IgD-negative memory B cell (primary cell): ENCODE measurements at regions not wholly inside any gene's neighbourhood (a gene's known extent, or its start where the extent isn't known, plus 50 kb on each side); places are given as distances from the start of the nearest gene placed in this dataset.
"Not testable (repeated sequence)": the region's sequence is repeated elsewhere in the genome, so short reads cannot be mapped to it uniquely, and the experiment has no call there.

Experiments used
- H3K27ac Mint-ChIP-seq, 3 donors: one replicate each; pipeline ENCODE4 v1.8.0; 2020 to 2022; ENCODE audit warnings: mild to moderate bottlenecking in 3 of 3, mixed read lengths in 3 of 3, moderate library complexity in 1 of 3
- H3K27me3 Mint-ChIP-seq: one replicate; pipeline ENCODE4 v1.8.0; 2021; ENCODE audit warnings: mixed read lengths
- H3K36me3 Mint-ChIP-seq: one replicate; pipeline ENCODE4 v1.8.0; 2020; ENCODE audit warnings: mild to moderate bottlenecking, mixed read lengths
- H3K4me1 Mint-ChIP-seq, 3 donors: one replicate each; pipeline ENCODE4 v1.8.0; 2020 to 2022; ENCODE audit warnings: mixed read lengths in 3 of 3, mild to moderate bottlenecking in 1 of 3
- H3K4me3 Mint-ChIP-seq, 4 donors: one replicate each; pipeline ENCODE4 v1.8.0; 2020 to 2022; ENCODE audit warnings: mild to moderate bottlenecking in 4 of 4, mixed read lengths in 4 of 4, moderate library complexity in 3 of 4
- H3K9me3 Mint-ChIP-seq, 3 donors: one replicate each; pipeline ENCODE4 v1.8.0; 2020 to 2021; ENCODE audit warnings: mixed read lengths in 3 of 3, mild to moderate bottlenecking in 1 of 3

- not testable (repeated sequence) for H3K27ac Mint-ChIP-seq, H3K4me1 Mint-ChIP-seq, H3K36me3 Mint-ChIP-seq, H3K27me3 Mint-ChIP-seq, H3K4me3 Mint-ChIP-seq, H3K9me3 Mint-ChIP-seq
Observed at GRCh38 chr7:133177476-133177875, 75.4 kb upstream of the EXOC4 start.

- no peak overlapping the region for H3K4me3 Mint-ChIP-seq
- H3K9me3 Mint-ChIP-seq, result peaks cover 3 to 7% (median 6%) of the 10 kb centered on the region in 3 donors
- no peak overlapping the region for H3K27ac Mint-ChIP-seq
- H3K4me1 Mint-ChIP-seq, result peaks cover 0 to 2% (median 0%) of the 10 kb centered on the region in 3 donors
- no peaks in the 10 kb centered on the region for H3K36me3 Mint-ChIP-seq
- peaks cover 5% of the 10 kb centered on the region for H3K27me3 Mint-ChIP-seq
Observed at GRCh38 chr7:133180717-133181116, 72.2 kb upstream of the EXOC4 start.

- Mint-ChIP-seq H3K36me3 (no peaks in the 10 kb centered on the region), H3K27me3 (peaks cover 8% of the 10 kb centered on the region), H3K9me3 (peaks cover 4 to 6% (median 5%) of the 10 kb centered on the region in 3 donors), H3K4me3 (no peak overlapping the region), H3K27ac (no peak overlapping the region), H3K4me1 (peaks cover 0 to 2% (median 0%) of the 10 kb centered on the region in 3 donors)
Observed at GRCh38 chr7:133183042-133183794, 69.7 kb upstream of the EXOC4 start.

GRCh38 chr7:133183969-133184368 is 68.9 kb upstream of the EXOC4 start:
- peaks cover 0 to 2% (median 1%) of the 10 kb centered on the region in 3 donors for H3K9me3 Mint-ChIP-seq
- H3K27me3 Mint-ChIP-seq, result peaks cover 8% of the 10 kb centered on the region
- H3K27ac Mint-ChIP-seq, result no peak overlapping the region
- no peaks in the 10 kb centered on the region for H3K36me3 Mint-ChIP-seq
- no peak overlapping the region for H3K4me3 Mint-ChIP-seq
- peaks cover 0 to 1% (median 0%) of the 10 kb centered on the region in 3 donors for H3K4me1 Mint-ChIP-seq

GRCh38 chr7:133185512-133185911 is 67.4 kb upstream of the EXOC4 start:
- Mint-ChIP-seq H3K27ac (no peak overlapping the region), H3K9me3 (peaks cover 0 to 2% (median 0%) of the 10 kb centered on the region in 3 donors), H3K36me3 (no peaks in the 10 kb centered on the region), H3K27me3 (peaks cover 8% of the 10 kb centered on the region), H3K4me1 (no peaks in the 10 kb centered on the region), H3K4me3 (no peak overlapping the region)

- Mint-ChIP-seq H3K4me1 (no peaks in the 10 kb centered on the region), H3K4me3 (no peak overlapping the region), H3K36me3 (no peaks in the 10 kb centered on the region), H3K27ac (no peak overlapping the region), H3K9me3 (peaks cover 0 to 2% (median 0%) of the 10 kb centered on the region in 3 donors), H3K27me3 (peaks cover 8% of the 10 kb centered on the region)
Observed at GRCh38 chr7:133186060-133186459, 66.8 kb upstream of the EXOC4 start.

GRCh38 chr7:133190172-133190528 is 62.7 kb upstream of the EXOC4 start:
- Mint-ChIP-seq H3K9me3 (peaks cover 0 to 4% (median 3%) of the 10 kb centered on the region in 3 donors), H3K36me3 (no peaks in the 10 kb centered on the region), H3K27ac (no peak overlapping the region), H3K27me3 (peaks cover 6% of the 10 kb centered on the region), H3K4me1 (no peaks in the 10 kb centered on the region), H3K4me3 (no peak overlapping the region)

GRCh38 chr7:133190650-133191049 is 62.2 kb upstream of the EXOC4 start:
- H3K27ac Mint-ChIP-seq, result no peak overlapping the region
- H3K27me3 Mint-ChIP-seq, result peaks cover 5% of the 10 kb centered on the region
- H3K4me1 Mint-ChIP-seq, result no peaks in the 10 kb centered on the region

GRCh38 chr7:133191787-133192186 is 61.1 kb upstream of the EXOC4 start:
- H3K27me3 Mint-ChIP-seq, result peaks cover 3% of the 10 kb centered on the region
- H3K4me3 Mint-ChIP-seq, result no peak overlapping the region
- no peak overlapping the region for H3K27ac Mint-ChIP-seq
- no peaks in the 10 kb centered on the region for H3K4me1 Mint-ChIP-seq
- H3K36me3 Mint-ChIP-seq, result no peaks in the 10 kb centered on the region
- peaks cover 0 to 3% (median 2%) of the 10 kb centered on the region in 3 donors for H3K9me3 Mint-ChIP-seq

More at GRCh38 chr7:133190650-133191049, 62.2 kb upstream of the EXOC4 start:
- Mint-ChIP-seq H3K36me3 (no peaks in the 10 kb centered on the region), H3K9me3 (peaks cover 0 to 3% (median 3%) of the 10 kb centered on the region in 3 donors), H3K4me3 (no peak overlapping the region)

- Mint-ChIP-seq H3K9me3 (peaks cover 0 to 3% (median 2%) of the 10 kb centered on the region in 3 donors), H3K4me3 (no peak overlapping the region), H3K27ac (no peak overlapping the region), H3K36me3 (peaks cover 2% of the 10 kb centered on the region), H3K4me1 (no peaks in the 10 kb centered on the region), H3K27me3 (peaks cover 9% of the 10 kb centered on the region)
Observed at GRCh38 chr7:133195868-133196267, 57.0 kb upstream of the EXOC4 start.

- Mint-ChIP-seq H3K27me3 (peaks cover 9% of the 10 kb centered on the region), H3K27ac (no peak overlapping the region), H3K36me3 (peaks cover 2% of the 10 kb centered on the region), H3K9me3 (peaks cover 1 to 3% (median 2%) of the 10 kb centered on the region in 3 donors), H3K4me1 (no peaks in the 10 kb centered on the region), H3K4me3 (no peak overlapping the region)
Observed at GRCh38 chr7:133196856-133197612, 55.8 kb upstream of the EXOC4 start.

- H3K36me3 Mint-ChIP-seq, result peaks cover 2% of the 10 kb centered on the region
- H3K4me3 Mint-ChIP-seq, result no peak overlapping the region
- H3K27me3 Mint-ChIP-seq, result peaks cover 9% of the 10 kb centered on the region
- H3K4me1 Mint-ChIP-seq, result no peaks in the 10 kb centered on the region
- no peak overlapping the region for H3K27ac Mint-ChIP-seq
- H3K9me3 Mint-ChIP-seq, result peaks cover 1 to 3% (median 2%) of the 10 kb centered on the region in 3 donors
Observed at GRCh38 chr7:133197972-133198544, 54.8 kb upstream of the EXOC4 start.

GRCh38 chr7:133199831-133200230 is 53.0 kb upstream of the EXOC4 start:
- peaks cover 0 to 1% (median 0%) of the 10 kb centered on the region in 3 donors for H3K9me3 Mint-ChIP-seq

GRCh38 chr7:133201470-133201869 is 51.4 kb upstream of the EXOC4 start:
- Mint-ChIP-seq H3K9me3 (peaks cover 0 to 1% (median 0%) of the 10 kb centered on the region in 3 donors), H3K27ac (no peak overlapping the region), H3K36me3 (peaks cover 2% of the 10 kb centered on the region), H3K27me3 (peaks cover 5% of the 10 kb centered on the region), H3K4me3 (no peak overlapping the region), H3K4me1 (no peaks in the 10 kb centered on the region)

More at GRCh38 chr7:133199831-133200230, 53.0 kb upstream of the EXOC4 start:
- no peaks in the 10 kb centered on the region for H3K4me1 Mint-ChIP-seq
- H3K27ac Mint-ChIP-seq, result no peak overlapping the region
- H3K27me3 Mint-ChIP-seq, result peaks cover 7% of the 10 kb centered on the region
- H3K36me3 Mint-ChIP-seq, result peaks cover 2% of the 10 kb centered on the region
- no peak overlapping the region for H3K4me3 Mint-ChIP-seq

- no peak overlapping the region for H3K4me3 Mint-ChIP-seq
- H3K9me3 Mint-ChIP-seq, result peaks cover 0 to 1% (median 0%) of the 10 kb centered on the region in 3 donors
- peaks cover 2% of the 10 kb centered on the region for H3K27me3 Mint-ChIP-seq
- H3K4me1 Mint-ChIP-seq, result no peaks in the 10 kb centered on the region
- H3K27ac Mint-ChIP-seq, result no peak overlapping the region
- H3K36me3 Mint-ChIP-seq, result peaks cover 2% of the 10 kb centered on the region
Observed at GRCh38 chr7:133202942-133203341, 49.9 kb upstream of the EXOC4 start.
